Hematopoietic multipotent progenitor cell treated with erythropoietin and hydrocortisone succinate and interleukin-3 and kit ligand, for 8 days (in vitro differentiated cells): ENCODE measurements at regions not wholly inside any gene's neighbourhood (a gene's known extent, or its start where the extent isn't known, plus 50 kb on each side); places are given as distances from the start of the nearest gene placed in this dataset.

Source experiments
- DNase-seq: peaks from one replicate; pipeline ENCODE4 v3.0.0-alpha.2; 2015

DNA sequence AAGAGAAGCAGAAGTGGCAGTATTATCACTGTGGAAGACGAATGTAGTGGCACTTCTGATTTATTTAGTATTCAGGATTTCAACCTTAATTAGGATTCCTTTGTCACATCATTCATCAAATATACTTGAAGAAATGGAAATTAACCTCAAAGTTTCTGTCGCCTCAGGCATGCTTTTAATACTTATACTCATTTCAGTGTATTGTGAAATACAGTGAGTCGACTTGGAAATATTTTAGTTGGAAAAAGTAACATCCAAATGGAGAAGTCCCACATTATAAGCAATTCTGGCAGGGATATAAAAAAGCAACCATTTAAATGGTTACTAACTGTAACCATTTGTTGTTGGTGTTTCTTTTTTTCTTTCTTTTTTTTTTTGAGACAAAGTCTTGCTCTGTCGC is 648.8 kb downstream of the ARL4A start:
- no peak for DNase-seq

DNA sequence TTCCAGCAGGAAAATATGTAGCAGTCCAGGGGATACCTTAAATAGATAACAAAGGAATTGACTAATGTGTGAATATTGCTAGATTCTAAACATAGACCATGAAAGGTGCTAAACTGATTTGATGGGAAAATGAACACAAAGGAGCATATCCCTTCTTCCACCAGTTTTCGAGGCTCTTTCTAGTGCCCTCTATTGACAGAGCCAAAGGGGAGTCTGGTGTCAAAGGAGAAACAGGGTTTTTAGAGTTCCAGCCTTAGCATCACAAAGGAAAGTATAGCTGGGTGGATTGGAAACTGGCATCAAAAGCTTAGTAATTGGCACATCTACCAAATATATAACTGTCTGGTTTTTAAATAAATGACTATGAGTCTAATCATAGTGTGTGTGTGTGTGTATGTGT is 636.8 kb downstream of the ETV1 start:
- DNase-seq: no peak

DNA sequence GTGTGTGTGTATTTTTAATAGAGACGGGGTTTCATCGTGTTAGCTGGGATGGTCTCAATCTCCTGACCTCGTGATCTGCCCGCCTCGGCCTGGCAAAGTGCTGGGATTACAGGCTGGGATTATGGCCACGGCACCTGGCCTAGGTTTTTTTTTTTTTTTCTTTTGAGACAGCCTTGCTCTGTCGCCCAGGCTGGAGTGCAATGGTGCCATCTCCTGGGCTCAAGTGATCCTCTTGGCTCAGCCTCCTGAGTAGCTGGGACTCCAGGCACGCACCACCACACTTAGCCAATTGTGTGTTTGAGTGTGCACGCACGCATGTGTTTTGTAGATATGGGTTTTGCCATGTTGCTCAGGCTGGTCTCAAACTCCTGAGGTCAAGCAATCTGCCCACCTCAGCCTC is 629.8 kb downstream of the ETV1 start:
- no peak for DNase-seq

DNA sequence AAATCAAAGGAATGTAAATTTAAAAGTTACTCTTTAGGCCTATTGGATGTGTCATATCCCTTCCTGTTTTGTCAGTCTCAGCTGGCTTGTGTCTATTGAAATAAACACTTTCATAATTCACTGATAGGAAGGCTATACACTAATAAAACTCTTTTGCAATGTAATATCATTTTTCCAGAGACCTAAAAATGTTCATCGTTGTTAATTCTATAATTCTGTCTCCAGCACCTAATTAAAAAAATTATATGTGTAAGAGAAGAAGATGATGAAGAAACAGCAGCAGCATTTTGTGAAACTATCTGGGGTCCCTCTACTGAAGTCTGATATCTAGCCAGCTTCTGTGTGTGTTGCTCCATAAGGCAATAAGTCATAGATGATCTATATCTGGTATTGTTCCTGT is 602.7 kb downstream of the ETV1 start:
- DNase-seq: no peak

DNA sequence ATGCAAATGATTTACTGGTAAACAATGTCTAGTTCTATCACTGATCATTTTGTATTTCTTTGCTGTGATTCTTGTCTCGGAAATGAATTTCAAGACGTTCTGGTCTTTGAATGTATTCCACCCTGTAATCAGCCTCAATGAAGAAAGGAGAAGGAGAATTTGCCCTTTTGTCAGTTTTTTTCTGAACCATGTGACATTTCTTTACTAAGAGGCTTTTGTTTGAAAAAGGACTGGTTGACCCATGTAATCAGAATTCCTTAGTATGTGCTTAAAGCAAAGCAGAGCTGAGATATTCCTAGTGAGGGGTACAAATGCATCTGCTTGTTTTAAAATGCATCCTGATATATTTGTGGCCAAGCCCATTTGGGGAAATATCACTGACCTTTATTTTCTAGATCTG is 581.6 kb downstream of the ETV1 start:
- DNase-seq: no peak

DNA sequence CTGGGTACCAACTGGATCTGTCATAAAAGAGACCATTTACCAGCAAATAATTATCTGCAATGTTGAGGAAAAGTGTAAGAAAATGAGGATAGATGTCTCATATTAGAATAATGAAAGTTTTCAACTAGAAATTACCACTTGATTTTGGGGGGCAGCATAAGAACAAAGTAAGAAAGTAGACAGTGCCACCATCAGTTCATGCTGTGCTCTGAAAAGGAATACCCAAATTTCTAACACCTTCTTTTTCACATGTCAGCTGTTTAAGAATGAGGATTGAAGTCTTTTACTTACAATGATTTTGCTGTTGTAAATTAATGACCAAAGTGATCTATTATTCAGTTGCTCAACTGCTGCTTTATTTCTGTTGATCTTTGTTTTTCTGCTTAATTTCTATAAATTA is 578.3 kb downstream of the ETV1 start:
- DNase-seq: no peak

DNA sequence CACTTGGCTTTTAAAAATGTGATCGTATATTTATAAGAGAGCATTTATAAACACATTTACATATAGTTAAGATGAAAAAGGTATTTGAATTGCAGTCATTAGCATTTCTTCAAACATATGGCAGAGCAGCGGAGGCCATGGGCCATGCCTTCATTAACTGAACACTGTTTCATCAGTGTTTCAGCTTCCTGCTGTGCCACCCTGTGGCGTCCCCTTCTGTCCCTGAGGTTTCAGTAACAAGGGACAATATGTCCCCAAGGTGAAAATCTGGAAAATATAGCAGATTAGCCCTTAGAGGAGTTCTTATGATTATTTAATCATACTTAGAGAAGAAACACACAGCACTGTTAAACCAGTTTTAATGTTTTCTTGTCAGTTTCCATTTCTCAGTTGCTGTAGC is 577.8 kb downstream of the ETV1 start:
- DNase-seq: no peak

DNA sequence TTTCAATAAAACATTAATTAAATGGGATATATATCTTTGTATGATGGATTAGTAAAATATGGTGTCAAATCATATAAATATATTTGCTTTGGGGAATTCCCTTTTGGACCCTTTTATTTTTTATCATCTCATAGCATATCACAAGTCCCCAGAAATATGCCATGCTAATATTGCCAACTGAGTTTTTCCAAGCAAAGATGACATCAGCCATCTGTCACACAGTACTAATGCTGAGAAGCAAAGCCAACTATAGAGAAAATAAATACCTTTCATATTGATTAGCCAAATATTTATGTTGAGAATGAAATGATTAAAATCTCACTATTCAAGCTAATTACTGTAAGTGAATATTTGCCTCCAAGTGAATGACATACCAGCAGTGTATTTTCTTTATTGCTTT is 575.3 kb downstream of the ETV1 start:
- no peak for DNase-seq

DNA sequence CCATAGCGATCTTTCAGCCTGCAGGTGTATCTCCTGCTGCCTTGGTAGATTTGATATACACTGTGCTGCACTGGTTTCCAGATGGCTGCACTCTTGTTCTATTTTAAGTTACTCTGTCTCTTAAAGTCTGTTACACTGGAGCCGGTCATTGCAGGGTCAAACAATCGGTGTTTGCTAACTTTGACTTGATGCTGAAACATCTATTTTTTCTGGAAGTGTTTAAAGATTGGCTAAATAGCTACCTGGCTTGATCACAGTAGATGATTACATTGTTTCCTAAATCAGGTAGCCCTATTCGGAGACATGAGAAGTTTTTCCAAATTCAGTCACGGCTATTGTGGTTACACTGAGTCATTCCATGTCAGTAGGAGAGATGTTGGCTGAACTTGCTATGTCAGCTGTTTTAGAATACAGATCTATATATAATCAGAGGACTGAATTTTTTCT is 574.8 kb downstream of the ETV1 start:
- no peak for DNase-seq

DNA sequence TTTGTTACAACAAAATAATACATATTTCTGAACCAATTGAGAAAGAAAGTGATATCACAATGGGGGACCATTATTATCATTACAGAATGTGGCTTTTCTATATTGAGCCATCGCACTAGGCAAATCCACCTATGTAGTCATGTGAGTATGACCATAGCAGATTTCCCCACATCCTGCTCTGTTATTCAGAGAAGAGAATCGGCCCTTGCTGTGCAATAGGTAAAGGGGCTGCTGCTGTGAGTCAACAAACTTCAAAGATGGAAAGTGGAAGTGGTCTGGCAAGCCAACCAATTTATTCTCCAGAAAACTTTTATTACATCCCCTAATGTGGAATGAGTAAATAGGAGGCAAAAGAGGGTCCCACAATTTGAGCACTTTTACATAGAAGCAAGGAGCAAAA is 573.4 kb downstream of the ETV1 start:
- DNase-seq: no peak

DNA sequence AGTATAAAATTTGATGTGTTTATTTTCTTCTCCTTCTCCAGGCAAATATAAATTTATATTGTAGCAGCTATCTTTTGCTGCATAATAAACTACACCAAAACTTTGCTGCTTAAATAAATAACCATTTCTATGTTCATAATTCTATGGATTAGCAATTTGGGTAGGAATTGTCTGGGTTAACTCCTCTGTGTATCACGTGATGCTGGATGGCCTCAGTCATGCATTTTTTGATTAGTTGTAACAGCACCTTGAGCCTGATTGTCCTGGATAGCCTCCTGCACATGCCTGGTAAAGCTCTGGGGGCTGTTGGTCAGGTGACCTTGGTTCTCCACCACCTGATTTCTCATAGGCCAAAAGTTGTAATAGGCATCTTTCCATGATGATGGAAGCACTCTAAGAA is 572.9 kb downstream of the ETV1 start:
- DNase-seq: no peak

DNA sequence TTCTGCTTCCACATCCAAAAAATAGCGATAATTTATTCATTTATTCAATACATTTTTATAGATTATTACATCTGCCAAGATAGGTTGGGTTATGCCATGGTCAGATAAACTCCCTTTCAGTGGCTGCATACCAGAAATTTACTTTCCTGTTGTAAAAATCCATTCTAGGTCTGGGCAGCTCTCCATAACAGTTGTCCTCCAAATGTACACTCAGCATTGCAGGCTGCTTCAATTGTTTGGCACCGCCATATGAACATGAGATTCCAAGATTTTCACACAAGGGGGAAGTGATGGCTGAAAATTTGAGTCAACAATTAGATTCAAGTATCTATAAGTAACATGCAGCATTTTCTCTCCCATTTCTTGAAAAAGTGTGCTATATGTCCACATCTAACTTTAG is 568.7 kb downstream of the ETV1 start:
- DNase-seq: no peak

DNA sequence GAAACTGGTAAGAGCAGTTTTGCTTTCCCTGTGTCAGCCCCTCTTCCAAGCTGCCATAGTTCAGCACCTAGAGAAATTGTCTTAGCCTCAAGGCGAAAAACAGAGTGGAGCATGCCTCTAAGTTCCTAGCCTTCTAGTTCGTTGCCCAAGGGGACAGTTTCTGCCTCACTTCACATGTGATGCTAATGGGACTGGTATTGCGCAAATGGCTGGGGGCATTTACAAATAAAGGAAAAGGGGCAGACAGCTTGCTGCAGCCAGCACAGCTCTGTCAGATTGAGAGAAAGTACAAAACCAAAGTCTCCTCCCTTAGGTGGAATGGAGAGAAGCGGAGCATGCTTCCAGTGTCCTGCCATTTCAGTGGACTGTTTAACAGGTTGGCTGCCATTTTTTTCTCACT is 567.7 kb downstream of the ETV1 start:
- no peak for DNase-seq

DNA sequence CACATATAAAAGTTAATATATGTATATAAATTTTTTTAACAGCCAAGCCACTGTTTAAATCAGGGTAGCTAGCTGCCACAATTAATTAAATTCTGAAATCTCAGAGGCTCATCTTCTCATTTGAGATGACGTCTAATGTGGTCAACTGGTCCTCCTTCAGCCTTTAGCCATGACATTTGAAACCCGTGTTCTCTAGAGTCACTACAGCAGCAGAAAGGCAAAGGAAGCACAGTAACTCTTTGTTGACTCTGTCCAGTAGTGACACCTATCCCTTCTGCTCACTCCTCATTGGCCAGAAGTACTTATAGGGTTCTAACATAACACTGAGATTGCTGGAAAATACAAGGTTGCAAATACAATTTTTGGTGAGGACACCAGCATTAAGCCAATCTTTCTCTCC is 555.5 kb downstream of the ETV1 start:
- DNase-seq: no peak

DNA sequence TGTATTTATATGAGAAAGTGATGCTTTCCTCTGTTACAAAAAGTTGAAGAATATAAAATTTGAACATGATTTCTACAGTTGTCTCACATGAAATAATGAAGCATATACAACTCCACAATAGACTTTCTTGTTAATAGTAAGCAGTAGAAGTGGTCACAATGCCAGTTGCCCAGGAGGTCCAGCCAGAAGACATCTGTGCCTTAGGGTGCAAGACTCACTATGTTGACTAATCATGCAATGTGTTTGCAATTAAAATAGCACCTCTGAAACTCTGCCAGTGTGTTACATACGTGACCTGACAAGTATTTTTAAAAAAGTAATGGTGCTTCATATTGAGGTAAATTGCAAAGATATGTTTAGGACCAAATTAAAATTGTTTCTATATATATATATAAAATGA is 547.2 kb downstream of the ETV1 start:
- no peak for DNase-seq

DNA sequence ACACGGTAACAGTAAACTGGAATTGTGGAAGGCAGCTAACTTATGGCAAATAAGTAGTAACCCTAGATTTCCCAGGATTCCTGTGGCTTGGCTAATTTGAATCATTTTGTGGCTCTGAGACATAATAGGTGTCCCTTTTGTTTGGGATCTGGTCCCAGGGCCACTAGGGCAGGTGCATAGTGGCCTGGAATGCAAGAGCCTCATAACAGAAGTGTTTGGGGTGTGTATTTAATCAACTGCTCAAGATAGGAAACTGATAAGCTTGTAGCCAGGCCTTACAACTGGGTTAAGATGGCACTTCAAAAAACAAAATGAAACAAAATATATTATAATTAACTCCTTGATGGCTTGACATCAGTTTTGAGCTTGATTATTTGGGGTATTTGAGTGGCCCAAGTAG is 541.8 kb downstream of the ETV1 start:
- no peak for DNase-seq

DNA sequence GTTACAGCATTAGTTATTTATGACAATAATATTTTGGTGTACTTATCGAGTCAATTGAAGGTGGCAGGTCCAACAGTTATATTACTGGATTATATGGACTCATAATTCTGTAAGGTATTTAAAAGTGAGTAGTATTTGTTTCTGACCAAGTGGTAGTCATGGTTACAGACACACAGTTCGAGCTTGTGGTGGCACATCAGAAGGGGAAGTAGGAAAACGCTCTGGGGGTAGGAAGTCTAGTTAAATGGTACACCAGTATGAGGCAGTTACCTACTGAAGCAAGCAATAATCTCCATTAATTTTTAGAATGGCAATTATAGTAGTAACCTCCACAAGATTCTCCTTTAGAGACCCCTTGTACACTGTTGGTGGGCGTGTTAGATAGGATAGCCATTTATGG is 541.2 kb downstream of the ETV1 start:
- DNase-seq: no peak

DNA sequence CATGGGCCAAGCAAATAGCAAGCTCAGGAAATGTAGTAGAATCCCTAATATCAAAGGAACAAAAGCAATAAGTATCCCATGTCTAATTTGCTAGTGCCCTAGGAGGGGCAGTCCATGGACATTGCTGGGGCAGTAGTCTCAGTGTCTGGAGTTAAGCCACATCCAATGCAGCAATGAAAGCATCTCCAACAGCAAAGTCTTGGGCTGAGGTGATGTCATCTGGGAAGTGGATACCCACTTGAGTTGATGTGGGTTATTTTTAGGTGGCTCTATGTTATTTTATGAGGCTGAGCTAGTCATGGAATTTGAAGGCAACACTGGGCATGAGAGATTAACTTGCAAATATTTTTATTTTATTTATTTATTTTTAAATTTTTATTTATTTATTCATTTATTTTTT is 540.0 kb downstream of the ETV1 start:
- no peak for DNase-seq

DNA sequence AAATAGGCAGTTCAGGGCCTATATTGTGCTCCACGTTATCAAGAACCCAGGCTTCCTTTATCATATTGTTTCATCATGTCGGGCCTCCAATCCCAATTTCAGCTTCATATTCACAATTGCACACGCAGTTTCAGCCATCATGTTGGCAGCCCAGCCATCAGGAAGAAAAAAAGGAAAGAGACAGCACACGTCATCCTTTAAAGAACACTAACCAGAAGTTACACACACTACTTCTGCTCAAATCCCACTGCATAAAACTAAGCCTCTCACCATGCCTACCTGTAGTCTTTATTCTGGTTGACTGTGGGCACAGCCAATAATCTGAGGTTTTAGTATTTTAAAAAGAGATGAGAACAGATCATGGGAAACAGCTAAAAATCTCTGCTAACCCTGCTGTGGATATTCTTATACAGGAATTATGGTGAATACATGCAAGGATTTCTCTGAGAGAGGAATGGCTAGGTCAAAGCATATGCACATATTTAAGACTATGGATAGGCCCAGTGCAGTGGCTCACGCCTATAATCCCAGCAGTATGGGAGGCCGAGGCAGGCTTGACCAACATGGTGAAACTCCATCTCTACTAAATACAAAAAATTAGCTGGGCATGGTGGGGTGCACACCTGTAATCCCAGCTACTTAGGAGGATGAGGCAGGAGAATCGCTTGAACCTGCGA is 534.4 kb downstream of the ETV1 start:
- DNase-seq: no peak

DNA sequence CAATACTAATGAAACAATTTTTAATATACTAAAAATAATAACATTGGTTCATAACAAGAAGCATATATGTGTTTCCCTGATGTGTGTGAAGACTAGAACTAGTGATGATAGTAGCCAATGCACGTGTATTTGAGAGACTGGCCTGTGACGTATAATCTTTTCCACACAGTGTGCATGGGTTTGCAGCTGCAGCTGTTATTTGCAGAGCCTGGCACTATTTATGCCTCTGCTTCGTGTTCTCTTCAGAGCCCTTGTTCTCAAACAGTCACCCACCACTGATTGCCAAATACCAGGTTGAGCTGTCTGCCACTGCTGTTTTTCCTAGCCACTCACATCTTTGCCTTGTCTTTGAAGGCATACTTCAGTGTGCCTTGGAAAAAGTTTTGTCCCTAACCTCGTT is 531.7 kb downstream of the ETV1 start:
- no peak for DNase-seq

DNA sequence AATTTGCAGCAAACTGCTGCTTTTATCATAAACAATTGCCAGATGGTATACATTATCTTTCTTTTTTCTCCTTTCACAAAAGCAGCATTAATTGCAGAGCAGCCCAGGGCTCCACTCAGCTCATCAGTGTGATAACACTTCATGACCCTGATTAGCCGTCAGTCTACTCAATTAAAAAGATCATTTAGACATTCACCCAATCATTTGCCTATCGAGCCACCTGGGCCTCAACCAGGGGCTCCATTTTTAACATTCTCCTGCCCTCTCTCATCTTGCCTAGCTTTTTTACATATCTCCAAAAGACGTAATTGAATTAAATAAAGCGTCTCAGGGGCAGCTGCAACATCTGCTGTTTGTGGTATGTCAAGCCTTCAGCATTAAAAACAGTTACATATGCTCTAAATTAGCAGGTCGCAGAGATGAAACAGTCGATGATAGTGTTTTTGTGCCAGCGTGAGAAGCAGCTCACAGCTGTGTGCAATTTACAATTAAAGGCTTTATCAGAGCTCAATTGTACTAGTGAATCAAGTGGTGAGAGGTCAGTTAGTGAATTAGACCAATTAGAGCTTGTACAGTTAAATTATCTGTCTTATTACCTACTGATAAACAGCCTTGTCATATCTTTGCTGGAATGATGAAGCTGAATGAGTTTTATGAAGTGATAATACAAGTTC is 522.5 kb downstream of the ETV1 start:
- no peak for DNase-seq

DNA sequence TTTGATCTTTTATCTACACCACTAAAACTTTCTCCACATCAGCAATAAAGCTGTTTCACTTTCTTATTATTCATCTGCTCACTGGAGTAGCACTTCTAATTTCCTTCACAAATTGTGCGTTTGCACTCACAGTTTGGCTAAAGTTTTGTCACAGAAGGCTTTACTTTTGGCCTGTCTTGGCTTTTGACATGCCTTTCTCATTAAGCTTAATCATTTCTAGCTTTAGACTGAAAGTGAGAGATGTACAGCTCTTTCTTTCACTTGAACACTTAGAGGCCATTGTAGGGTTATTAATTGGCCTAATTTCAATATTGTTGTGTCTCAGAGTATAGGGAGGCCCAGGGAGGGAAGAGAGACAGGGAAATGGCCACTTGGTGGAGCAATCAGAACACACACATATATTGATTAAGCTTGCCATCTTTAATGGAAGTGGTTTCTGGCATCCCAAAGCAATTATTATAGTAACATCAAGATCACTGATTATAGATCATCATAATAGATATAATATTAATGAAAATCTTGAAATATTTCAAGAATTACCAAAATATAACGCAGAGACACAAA is 512.5 kb downstream of the ETV1 start:
- no peak for DNase-seq

DNA sequence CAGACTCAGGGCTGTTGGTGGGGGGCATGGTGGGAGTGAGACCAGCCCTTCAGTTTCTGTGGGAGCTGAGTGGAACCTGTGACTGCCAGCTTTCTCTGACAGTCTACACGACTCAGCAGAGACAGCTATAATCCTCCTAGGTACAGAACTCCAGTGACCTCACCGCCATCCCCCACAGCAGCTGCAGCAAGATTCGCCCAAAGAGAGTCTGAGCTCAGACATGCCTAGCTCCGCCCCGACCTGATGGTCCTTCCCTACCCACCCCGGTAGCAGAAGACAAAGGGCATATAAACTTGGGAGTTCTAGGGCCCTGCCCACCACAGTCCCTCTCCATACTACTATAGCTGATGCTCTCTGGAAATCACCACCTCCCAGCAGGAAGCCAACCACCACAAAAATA is 500.1 kb downstream of the ETV1 start:
- DNase-seq: no peak

DNA sequence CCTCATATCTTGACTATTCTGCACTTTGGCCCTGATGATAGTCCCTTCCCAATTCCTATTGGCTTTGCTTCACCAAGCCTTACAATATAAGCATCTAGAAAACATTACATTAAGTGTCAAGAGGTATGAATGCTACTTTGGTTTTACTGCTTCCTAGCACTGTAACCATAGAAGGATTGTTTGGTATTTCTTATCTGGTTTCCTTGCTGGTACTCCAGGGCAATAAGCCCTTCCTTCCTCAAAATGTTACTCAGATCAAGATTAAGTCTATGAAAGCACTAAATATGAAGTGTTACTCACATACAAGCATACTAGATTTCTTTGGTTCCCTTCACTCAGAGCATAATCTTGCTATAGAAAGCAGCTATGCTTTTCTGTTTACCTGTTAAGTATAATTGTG is 492.5 kb downstream of the ETV1 start:
- no peak for DNase-seq

DNA sequence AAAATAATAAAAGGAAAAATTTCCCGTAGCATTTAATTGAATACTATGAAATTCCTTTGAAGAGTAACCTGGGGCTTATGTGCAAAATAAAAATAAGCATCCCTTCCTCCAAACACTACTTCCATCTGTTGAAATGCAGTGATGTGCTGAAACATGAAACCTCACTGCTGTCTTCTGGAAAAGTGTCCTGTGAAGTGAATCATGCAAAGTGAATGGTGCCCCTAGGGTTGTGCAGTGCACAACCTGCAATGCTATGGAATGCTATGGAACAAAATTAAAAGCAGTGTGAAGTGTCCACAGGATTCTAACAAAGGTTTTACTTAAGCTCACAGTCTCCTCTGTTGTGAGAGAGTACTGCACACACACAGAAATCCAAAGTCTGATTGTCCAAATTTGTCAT is 480.9 kb downstream of the ETV1 start:
- no peak for DNase-seq
